ENCODE measurements at regions not wholly inside any gene's neighbourhood (a gene's known extent, or its start where the extent isn't known, plus 50 kb on each side); places are given as distances from the start of the nearest gene placed in this dataset.

DNA sequence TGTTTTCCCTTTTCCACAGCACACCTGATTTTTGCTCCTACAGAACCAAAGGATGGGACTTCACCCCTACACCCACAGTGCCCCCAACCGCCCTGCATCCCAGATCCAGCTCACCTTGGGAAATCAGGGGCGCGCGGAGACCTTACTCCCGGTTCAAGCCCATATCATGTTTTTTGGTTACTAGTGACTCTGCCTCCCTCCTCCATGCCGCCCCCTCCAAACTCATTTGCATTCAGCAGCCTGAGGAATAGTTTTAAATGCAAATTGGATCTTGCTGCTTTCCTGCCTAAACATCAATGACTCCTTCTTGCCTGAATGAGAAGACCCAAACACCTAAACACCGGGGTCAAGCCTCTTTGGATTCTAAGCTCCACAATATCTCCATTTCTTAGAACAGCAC is 331.8 kb downstream of the TMEM114 start:
- DNase-seq, result no peak

DNA sequence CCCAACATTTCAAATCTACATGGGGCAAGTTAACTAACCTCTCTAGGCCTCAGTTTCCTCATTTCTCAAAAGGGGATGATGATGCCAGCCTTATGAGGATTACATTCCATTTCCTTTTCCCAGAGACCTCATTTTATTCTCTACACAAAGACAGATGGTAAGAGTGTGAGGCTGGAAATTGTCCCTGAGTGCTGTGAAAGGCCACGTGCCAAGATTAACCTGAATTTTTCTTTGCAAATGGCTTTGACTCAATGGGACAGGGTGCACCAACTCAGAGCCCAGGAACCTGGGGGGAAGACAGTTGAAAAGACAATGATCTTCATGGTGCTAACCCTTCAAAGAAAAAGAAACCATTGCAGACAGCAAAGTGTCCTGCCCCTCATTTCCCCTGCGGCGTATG is 332.8 kb downstream of the TMEM114 start:
- DNase-seq, result no peak

DNA sequence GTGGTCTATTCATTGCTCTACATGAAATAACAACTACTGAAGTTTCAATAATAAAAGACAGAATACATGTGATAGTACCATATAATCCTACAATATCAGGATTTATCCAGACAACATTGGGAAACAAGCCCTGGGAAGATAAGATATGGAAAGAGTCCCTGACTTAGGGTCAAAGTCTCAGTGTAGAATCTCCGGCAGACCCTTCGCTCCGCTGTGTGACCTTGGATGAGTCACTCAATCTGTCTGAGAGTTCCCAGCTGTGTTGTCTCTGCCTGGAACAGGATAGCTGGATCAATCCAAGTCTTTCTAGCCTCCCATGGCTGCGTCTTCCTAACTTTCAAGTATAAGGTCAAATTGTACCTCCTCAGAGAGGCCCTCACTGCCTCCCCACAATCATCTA is 335.9 kb downstream of the TMEM114 start:
- no peak for DNase-seq

DNA sequence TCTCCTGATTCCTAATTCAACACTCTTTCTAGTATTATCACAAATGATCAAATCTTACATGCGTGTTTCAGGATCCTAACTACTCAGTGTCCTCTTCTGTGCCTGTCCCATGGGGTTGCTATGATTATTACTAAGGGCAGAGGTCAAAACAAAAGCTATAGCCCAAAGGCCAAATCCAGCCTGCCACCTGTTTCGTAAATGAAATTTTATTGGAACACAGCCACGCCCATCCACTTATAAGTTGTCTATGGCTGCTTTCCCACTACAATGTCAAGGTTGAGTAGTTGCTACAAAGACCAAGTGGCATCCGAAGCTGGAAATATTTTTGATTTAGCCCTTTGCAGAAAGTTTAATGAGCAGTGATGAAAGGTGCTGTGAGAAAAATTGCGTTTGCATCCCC is 336.6 kb downstream of the TMEM114 start:
- no peak for DNase-seq

DNA sequence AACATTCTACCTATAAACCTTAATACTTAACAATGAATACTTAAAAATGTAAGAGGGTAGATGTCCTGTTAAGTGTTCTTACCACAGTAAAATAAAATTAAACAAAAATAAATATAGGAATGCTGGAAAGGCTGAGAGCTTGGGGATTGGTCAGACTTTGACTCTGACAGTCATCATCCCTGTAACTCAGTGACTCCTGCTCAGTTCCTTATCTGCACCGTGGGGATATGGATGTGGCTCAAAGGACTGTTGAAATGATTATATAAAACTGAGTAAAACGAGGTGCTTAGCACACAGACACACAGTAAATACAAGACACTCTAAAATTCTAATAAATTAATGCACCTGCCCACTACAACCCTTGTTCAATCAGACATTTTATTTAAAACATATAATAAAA is 338.6 kb downstream of the TMEM114 start:
- no peak for DNase-seq

DNA sequence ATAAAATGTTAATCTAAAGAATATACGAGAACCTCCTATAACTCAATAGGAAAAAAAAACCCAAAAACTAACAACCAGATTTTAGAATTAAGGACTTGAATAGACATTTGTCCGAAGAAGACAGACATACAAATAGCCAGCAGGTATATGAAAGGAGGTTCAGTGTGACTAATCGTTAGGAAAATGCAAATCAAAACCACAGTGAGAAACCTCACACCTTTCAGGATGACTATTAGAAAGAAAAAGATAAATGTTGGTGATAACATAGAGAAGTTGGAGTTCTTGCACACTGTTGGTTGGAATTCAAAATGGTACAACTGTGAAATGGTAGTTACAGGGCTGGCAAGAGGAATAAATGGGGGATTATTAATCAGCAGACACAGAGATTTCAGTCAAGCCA is 339.0 kb downstream of the TMEM114 start:
- DNase-seq, result no peak

DNA sequence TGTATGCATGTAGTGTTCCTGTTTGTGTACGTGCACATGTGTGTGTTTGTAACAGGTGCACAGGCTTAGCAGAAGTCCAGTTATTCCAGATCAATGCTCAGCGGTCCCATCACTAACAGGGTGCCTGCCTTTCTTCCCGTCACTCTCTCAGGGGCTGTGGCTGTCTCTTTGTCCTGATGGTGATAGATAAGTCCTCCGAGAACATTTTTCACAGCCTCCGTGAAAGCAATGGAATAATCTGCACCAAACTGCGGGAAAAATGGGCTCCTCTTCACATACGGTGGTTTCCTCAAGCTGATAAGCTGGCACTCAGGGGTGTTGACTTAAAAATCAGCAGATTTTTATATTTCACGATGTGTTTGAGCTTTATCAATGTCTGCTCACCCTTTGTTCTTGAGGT is 342.3 kb downstream of the TMEM114 start:
- no peak for DNase-seq

DNA sequence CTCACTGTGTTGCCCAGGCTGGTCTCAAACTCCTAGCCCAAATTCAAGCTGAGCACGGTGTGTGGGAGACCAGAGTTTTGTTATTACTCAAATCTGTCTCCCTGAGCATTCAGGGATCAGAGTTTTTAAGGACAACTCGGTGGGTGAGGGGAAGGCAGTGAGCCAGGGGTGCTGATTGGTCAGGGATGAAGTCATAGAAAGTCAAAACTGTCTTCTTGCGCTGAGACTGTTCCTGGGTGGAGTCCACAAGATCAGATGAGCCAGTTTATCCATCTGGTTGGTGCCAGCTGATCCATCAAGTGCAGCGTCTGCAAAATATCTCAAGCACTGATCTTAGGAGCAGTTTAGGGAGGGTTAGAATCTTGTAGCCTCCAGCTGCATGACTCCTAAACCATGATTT is 346.3 kb downstream of the TMEM114 start:
- no peak for DNase-seq

DNA sequence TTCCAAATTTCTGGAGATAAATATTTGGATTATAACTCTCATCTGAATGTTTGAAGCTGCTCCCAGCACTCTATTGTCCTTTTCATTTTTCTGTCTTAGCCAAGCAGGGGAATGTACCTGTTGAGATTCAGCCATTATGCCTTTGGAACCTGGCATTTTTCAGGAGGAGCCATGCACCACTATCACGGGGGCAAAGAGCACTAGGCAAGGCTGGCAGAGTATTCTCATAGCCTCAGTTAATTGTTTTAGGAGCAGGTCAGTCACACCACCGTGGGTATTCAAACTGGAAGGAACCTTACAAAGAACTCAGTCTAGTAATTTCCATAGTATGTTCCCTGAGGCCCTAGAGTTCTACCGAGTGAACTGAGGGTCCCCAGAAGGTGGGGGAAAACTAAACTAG is 348.9 kb downstream of the TMEM114 start:
- DNase-seq, result no peak

DNA sequence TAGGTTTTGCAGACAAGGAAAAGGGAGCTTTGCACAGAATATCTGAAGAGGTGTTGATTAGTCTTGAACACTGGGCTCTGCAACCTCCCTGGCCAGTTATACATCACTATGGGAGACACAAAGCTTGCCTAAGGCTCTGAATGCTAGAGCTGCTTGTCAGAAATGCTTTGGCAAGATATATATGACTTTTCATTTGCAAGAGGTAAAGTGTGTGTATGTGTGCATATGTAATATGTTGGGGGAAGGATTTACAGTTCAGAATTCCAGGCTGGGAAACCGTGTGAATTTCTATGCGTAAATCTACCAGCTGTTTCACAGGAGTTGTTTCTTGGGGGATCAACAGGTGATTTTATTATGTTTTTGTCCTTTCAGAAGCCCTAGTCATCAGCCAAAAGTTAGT is 350.9 kb downstream of the TMEM114 start:
- no peak for DNase-seq

DNA sequence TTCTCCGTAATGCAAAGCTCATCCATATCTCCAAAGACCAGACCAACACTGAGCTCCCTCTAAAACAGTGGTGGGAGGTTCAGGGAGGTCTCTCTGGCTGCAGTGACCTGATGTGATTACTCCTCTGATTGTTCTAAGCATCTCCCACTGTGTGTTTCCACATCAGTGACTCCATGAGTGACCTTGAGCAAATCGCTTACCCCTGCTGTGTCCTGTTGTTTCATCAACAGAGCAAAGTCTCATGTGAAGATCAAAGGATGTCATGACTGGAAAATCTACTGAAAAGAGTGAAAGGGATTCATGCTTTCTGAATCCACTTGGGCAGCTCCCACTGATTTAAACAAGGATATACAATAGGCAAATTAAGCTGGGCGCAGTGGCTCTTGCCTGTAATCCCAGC is 352.9 kb downstream of the TMEM114 start:
- DNase-seq, result no peak

DNA sequence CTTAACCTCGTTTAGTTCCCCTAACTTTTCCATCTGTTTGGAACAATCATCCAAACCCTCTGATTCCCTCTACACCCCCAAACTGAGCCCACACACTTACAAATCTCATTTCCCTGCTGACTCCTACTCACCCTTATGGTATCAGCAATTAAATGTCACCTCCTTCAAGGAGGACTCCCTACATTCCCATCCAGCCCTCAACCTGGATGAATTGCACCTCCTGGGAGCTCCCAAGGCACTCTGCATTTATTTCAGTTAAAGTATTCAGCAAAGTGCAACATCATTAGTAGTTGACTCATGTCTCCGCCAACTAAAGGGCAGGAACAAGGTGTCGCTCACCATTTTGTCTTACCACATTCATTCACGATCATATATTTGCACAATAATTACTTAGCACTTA is 353.5 kb downstream of the TMEM114 start:
- DNase-seq, result no peak

DNA sequence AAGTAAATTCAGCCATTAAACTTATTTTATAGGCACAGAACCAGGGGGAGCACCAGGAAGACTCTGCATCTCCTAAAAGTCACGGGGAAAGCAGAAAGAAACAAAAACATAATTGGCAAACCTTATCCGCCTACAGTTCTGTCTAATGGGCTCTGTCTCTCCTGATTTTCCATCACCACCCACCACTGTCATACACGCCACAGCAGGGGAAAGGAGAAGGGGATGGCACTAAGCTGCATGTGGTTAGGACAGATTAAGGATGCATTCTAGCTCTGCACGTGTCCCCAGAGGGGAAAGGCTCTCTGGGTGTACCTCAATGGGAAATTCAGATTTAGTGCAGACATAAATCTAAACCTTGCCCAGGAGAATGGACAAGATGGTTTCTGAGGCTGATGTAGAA is 359.8 kb downstream of the TMEM114 start:
- no peak for DNase-seq

DNA sequence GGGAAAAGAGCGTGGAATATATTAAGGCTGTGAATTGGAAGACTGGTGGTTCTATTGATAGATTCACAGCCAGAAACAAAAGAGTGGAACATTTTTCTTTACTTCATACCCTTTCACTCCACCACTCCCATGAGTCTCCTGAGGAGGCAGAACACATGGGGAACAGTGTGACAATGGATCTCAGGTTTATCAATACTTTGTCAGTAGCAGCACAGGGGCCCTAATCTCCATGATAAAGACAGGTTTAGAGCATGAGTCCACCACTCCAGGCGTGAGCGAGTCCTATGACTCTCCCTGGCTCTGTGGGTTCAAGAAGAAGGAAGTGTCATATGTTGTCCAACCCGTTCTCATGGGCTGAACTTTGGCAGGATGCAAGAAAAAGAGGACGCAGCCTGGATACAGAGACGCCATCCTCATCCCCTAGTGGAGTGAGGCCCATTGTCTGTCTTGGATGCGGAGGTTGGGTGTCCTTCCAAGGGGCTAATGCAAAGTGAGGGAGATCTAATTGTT is 361.2 kb downstream of the TMEM114 start:
- no peak for DNase-seq

DNA sequence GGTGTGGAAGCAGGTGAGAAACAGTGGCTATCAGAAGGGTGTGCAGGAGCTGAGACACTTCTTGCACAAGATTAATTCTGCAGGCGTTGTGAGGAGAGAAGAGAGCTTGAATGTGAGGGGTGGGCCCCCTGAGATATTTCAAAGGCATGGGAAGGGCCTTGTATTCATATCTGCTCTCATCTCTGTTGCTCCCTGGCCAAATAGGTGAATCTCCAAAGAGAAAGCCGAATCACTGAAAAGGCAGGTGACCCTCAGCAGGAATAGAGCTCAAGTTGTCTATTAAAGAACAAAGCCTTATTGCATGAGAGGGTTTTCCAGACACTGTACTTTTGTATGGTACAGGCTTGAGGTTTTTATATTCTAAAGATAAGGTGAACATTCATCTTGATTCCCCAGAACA is 373.1 kb downstream of the TMEM114 start:
- DNase-seq, result no peak

DNA sequence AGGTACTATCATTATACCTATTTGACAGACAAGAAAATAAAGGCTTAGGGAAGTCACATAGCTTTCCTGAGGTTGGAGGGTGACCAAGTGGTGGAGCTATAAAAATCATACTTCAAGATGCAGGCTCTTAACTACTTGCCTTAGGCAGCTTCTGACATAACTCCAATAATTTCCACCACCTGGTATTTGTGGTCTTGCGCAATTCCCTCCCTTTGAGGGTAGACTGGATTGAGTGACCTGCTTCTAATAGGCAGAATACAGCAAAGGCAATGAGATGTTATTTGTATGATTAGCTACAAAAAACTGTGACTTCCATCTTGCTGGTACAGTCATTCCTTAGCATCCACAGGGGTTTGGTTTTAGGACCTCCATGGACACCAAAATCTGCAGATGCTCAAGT is 385.5 kb downstream of the TMEM114 start:
- no peak for DNase-seq

DNA sequence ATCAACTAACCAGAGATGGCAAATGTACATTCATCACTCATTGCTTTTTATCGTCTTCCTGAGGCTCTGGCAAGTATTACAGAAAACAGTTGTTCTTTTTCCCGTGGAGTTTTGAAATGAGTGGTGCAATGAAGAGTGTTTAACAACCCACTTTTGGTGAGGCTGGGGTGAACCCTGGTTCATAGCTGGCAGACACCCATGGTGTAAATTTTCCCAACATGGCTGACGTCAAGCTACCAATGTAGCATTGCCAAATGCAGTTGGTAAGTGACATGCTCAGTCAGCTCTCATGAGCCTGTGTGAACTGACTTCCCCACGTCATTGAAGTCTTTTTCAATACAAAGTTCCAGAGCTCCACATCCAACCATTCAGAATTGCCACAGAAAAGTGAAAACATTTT is 386.2 kb downstream of the TMEM114 start:
- no peak for DNase-seq

DNA sequence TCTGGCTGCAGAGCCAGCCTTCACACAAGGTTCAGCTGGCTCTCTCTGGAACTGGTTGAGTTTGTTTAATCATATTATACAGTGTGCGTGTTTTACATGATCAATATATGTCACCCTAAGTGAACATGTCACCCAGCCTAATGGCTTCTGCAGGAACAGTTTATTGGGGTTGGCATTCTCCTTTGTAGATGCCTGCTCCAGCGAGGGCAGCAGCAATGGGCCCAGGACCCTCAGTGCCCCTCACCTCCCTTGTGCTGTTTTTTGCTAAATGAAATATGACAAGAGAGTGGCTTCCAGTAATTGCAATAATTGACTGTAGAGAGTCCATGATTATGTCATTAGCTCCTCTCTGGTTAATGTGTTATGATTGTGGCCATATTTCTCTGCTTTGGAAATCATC is 387.2 kb downstream of the TMEM114 start:
- no peak for DNase-seq

DNA sequence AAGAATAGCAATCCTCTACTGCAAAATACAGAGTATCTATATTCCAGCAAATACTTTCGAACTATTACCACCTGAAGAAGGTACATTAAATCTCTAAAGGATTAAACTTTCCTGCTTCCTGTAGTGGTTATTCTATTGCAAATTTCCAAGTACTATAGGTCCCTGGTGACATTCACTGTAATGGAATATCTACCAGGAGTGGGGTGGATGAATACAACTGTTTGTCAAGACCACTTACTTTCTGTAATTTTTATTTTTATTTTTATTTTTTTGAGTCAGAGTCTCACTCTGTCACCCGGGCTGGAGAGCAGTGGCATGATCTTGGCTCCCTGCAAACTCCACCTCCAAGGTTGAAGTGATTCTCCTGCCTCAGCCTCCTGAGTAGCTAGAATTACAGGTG is 389.5 kb downstream of the TMEM114 start:
- no peak for DNase-seq

DNA sequence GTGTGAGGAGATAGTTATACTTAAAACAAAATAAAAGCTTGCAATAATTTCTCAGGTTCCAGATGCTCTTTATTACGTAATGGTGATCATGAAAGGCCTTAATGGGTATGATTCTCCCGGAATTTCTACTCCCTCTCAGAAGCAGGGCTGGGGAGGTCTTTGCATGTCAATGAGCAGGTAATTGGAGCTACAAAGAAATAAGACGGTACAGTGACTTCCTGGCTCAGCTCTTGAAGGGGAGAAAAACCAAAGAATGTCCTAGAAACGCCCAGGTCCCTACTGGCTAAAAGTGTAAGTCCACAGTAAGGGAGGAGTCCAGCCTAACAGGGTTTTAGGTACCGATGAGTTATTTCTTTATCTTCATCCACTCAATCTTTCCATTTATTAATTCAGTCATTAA is 390.9 kb downstream of the TMEM114 start:
- no peak for DNase-seq

DNA sequence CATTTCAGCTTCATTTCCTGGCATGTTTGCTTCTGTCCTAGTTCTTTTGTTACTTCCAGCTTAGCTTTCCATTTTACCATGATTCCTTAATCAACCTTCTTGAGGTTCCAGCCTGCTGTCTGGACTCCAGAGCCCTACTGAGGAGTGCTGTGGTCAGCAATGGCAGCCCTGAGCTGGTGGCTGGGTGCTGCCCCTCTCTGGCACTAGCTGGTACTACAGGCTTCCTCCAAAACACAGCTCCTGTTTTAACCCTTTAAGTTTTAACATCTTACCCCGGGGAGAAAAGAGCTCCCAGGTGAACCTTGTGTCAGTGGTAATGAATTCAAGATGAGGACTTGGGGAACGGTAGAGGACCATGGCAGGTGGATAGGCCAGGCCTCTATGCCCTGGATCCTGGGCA is 395.5 kb downstream of the TMEM114 start:
- peak; percentile 6 for DNase-seq

DNA sequence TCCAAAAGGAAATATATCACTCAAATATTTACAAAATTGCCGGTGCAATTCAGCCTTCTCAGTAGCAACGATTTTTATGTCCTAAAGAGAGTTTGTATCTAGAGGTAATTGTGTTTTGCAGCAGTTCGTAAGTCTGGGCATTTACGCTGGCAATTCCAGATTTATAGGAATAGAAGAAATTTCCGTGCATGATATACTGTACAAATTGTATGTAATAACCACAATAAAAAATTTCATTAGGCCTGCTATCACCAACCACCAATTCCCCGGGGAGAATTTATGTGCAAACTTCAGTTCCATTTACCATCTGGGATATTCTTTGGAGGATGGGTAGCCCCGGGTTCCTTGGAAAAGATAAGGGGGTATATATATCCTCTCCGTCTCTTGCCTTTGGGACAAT is 401.5 kb downstream of the TMEM114 start:
- no peak for DNase-seq

DNA sequence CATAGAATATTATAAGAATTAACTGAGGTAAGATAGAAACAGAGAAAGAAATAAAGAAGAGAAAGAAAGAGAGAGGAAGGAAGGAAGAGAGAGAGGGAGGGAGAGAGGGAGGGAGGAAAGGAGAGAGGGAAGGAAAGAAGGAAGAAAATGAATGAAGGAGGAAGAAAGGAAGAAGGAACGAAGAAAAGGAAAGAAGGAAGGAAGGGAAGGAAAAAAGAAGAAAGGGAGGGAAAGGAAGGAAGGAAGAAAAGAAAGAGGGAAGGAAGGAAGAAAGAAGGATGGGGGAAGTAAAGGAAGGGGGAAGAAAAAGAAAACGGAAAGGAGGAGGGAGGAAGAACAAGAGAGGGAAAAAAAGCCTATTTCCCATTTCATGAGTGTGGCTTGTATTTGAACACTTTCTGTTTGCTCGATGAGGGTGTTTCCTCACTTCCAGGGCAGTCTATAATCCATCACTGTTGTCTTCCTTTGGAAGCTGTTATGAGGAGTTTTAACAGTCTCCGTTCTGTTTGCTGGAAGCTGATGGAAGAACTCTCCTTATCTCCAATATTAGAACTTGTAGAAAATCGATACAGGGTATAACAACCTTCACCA is 402.4 kb downstream of the TMEM114 start:
- DNase-seq, result no peak

DNA sequence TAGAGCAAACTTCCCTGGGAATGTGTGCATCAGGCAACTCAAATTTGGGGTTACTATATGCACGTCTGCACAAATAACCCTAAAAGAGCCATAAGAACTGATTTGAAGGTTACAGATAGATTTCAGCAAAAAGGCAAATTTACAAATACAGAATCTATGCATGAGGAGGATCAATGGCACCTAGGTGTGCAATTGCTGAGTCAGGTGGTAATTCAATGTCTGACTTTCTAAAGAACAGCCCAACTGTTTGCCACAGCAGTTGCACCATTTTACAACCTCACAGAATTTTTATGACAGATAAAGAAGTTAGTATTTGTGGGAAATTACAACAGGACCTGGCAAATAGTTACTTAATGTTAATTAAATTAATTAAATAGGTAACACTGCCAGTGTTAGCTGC is 405.5 kb downstream of the TMEM114 start:
- no peak for DNase-seq

DNA sequence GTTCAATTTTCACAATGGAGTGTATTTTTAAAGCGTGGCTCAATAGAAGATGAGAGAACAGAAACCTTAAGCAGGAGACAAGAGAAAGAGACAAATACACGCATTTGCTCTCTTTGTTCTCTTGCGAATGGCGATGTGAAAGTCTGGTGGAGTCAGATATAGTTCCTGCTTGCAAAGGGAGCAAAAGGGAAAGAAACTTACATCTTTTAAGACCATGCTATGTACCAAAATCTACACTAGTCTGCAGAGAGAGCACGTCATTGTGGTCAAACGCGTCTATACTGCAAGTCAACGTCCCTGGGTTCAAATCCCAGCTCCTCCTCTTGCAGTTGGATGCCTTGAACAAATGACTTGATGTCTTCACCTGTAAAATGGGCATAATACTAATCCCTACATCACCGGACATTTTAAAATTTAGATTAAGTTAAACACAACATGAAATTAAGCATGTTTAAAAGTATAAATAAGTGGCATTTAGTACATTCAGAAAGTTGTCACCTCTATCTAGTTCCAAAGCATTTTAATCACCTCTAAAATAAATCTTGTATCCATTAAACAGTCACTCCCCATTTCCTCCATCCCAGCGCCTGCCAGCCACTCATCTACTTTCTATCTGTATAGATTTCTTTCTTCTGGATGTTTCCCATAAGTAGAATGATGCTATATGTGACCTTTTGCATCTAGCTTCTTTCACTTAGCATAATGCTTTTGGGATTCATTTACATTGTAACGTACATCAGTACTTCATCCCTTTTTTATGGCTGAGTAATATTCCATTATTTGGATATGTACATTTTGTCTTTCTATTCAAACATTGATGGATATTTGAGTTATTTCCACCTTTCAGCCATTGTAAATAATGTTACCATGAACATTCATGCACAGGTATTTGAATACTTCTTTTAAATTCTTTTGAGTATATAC is 406.9 kb downstream of the TMEM114 start:
- DNase-seq, result peak; percentile 48

All from hematopoietic multipotent progenitor cell treated with erythropoietin and hydrocortisone succinate and interleukin-3 and kit ligand, for 8 days (in vitro differentiated cells).